GM18517 (cell line): ENCODE measurements at regions not wholly inside any gene's neighbourhood (a gene's known extent, or its start where the extent isn't known, plus 50 kb on each side); places are given as distances from the start of the nearest gene placed in this dataset.
"Not testable (repeated sequence)": the region's sequence is repeated elsewhere in the genome, so short reads cannot be mapped to it uniquely, and the experiment has no call there.

ENCODE experiments used
- ATAC-seq: cut with Tn5 transposase; IDR thresholded peaks from one replicate; pipeline ENCODE4 v1.9.1; 2021; ENCODE audit warnings: mild to moderate bottlenecking, moderate library complexity; ENCODE audit not compliant: unreplicated experiment

DNA sequence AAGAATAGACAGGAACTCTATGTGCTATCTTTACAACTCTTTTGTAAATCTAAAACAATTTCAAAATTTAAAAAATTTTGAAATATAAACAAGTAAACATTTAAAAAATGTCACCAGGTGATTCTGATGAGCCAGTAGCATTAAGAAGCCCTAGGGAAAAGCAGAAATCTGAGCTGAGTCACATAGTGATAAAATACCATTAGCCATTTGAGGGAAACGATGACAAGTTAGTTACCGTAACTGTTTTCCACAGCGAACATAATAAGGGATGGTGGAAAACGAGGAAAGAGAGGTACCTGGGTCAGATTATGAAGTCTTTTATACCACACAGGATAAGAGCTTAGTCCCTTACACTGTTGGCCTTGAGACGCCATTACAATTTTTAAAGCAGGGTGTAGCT, 55.5 kb downstream of the PRR15 start:
- no peak for ATAC-seq

DNA sequence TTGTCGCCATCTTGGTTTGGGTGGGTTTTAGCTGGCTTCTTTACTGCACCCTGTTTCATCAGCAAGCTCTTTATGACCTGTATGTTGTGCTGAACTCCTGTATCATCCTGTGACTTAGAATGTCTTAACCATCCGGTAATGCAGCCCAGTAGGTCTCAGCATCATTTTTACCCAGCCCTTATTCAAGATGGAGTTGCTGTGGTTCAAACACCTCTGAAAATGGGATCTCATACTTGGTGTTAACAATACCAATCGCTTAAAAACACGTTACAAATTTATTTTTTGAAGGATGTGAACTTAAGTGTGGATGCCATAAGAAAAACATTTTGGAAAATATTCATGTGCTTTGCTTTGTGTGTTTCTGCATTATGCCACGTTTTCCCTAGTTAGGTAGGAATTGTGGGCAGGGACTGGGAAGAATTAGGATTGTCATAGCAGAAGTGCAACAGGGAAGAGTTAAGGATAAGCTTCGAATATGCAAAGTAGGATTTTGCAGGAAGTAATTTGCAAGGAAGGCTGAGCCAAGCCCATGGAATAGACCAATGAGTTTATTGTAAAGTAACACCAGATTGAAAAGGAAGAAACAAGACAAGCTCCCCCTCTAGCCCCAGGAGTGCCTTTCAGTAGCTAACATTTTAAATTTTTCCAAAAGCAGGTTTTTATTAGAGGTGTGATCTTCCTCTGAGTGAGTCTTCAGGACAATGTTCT, 56.4 kb downstream of the PRR15 start:
- ATAC-seq = no peak

DNA sequence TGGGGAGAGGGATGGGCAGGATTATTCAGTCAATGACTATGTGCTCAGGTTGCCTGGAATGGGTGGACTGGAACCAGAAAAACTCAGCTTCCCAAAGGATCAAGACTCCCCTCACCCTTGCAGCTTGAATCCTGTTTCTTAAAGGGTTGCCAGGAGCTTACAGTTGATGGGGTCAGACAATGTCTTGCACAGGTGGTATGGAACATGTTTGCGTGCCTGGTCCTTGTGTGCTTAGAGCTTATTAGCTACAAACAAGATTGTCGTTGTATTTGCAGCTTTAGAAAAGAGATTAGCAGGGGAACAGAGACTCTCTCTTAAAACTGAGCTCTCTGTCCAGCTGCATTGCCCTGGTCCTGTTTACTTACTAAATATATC, 56.9 kb downstream of the PRR15 start:
- ATAC-seq = no peak

DNA sequence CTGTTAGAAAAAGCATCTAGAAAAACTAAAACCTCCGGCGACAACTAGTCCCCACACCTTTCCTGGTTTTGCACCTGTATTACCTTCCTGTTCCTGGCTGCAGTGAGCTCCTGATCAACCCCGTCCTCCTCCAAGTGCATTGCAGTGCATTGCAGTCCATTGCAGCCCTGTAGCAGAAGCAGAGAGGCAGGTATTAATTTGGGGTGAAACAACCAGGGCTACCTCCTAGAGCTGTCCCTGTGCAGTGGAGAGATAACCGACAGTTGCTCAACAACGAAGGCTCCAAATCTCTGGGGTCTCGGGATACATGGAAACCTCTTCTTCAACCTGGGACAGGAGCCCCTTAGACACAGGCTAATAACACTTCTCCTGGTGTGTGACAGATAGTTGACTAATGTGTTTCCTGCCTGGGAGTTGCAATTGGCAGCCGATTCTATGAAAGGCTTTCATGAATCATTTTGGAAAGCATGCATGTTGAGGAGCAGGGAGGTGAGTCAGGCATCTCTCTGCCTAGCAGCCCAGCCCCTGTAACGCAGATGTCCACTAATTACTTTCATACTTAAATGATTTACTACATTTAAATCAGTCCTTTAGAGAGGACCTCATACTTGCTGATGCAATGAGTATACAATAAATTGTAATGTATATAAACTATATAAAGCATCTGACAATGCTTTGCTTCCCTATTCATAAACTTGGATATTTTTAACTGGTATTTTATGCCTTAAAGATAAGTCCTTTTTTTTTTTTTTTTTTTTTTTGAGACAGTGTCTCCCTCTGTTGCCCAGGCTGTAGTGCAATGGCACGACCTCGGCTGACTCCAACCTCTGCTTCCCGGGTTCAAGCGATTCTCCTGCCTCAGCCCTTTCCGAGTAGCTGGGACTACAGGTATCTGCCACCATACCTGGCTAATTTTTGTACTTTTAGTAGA, 59.0 kb downstream of the PRR15 start:
- no peak for ATAC-seq

DNA sequence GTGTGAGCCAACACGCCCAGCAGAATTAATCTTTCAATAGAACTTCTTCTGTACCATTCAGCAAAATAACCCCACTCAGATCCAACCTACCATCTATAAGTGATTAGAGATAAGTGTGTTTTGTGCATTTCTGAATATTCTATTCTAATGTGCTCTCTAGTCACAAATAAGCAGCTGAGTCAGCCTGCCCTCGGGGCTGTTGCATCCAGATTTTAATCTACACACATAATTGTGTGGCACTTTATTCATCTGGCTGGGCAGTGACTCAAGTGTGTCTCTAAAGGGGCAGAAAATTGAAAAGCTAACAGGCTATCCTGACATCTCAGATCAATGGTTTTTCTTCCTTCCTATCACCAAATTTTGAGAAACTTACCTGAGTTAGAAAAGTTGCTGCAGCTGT, 60.3 kb downstream of the PRR15 start:
- ATAC-seq = no peak

DNA sequence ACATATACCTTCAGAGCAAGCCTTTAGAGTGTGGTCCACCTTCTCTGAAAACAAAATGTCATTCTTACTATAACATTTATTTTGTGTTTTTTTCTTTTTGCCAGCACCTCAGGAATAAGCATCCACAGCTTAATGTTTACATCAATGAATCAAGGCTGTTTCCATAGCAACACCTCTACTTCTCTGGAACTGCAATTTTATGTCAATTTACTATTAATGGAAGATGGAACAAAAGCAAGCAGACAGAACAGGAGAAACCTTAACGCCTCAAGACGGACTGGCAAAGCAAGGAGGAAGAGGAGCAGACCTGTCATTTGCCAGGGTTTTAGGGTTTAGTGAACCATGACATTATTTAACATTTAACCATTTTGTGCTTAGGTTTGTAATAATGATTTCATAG, 63.1 kb downstream of the PRR15 start:
- ATAC-seq = no peak

DNA sequence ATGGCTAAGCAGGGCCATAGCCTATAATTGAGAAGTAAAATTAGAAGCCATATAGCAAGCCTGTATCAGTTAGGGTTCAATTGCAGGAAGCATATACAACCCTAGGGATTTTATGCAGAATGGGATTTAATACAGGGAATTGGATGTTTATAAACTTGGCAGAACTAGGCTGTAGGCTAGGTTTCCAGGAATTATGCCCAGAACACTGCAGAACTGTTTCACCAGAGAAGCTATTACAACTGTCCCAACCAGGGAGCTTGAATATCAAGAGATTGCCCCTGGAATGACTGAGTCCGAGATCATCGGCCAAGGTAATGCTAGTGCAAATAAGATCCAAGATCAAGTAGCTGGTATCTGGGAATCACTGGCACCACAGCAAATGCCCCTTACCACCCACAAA, 64.0 kb downstream of the PRR15 start:
- ATAC-seq = no peak

DNA sequence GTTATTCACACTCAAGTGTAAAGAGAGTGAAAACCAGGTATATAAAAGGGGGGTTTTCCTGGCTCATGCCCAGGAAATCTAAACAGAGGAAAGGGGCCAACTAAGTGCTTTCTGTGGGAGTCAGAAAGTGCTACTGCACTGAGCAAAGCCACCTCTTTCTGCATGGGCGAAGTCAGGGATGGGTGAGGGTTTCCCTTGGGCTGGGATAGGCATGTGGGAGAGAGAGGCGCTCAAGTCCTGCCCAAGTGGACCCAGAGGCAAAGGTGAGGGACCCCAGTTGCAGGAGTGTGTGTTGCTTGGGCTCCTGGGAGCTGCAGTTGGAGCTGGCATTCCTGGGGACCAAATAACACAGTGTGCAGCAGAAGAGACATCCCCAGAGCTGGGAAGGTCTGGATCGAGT, 65.9 kb downstream of the PRR15 start:
- ATAC-seq = no peak

DNA sequence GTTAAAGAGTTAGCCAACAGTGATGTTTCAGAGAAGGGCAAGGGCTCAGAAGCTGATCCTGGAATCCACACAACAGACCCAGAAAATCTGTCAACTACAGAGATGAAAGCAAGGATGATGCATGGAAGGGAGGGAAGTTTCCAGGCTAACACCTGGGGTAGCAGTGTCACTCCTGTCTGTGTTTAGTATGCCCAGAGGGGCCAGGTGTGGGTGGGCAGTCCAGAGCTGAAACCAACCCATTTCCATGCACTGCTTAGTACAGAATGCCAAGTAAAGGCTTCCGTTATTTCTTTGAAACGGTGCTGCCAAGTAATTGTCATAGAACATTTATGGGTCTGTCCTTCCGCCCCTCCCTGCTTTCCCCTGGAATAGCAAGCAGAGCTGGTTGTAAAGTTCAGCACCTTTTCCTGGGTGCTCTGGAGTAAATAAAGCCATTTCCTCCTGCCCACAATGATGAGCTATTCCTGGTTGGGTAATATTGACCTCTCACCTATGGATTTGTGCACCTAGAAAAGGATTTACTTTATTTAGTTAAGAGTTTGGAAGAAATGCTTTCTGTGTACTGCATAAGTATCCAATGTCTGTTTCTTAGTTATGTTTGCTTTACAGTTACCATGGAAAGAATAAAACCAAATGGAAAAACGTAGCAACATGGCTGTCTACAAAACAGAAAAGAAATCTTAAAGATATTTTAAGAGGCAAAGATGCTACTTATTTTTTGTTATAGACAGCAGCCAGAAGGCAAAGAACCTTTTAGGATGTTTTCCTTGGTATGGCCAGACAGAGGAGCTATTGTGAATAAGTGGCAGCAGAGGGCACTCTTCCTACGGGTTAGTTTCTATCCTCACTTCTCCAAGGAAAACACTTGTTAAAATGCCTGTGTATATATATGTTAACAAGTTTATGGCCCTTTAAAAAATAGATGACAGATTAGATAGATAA, 71.7 kb downstream of the PRR15 start:
- ATAC-seq = not testable (repeated sequence)

DNA sequence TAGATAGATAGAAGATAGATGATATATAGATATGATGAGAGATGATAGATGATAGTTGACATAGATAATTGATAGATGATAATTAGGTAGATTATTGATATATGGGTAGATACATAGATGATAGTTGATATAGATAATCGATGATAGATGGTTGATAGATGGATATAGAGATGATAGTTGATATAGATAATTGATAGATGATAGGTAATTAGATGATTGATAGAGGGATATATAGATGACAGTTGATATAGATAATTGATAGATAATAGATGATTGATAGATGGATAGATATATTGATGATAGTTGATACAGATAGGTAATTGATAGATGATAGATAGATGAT, 72.3 kb downstream of the PRR15 start:
- ATAC-seq = no peak

DNA sequence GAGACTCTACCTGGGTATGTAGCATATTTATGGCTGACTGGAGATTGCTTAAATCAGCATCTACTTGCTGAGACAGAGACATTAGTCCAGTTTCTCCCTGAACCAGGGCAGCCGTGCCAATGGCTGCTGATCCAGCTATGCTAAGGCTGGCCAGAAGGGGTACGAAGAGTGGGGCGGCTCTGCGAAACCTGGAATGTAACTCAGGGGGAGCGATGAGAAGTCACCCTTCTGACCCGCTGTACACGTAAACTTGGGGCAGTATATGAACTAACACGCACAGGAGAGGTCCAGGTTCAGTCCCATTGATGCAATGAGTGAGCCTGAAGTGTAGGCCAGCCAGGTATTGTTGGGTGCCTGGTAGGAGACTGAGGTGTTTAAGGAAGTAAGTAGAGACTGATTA, 73.7 kb downstream of the PRR15 start:
- ATAC-seq = no peak

DNA sequence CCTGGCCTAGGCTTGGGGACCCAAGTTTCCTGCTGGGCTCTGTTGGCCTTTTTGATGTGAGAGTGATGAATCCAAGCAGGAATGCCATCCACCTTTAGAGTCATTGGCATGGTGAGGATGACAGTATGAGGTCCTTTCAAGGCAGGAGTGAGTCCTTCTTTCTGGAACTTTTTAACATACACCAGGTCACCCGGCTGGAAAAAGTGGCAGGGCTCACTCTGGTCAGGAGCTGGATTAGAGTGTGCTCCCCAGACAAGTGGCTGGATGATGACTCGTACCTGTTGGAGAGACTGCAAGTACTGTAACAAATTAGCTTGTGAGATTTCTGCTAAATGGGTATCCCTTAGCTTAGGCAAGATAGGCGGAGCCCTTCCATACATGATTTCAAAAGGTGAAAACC, 75.2 kb downstream of the PRR15 start:
- ATAC-seq = not testable (repeated sequence)

DNA sequence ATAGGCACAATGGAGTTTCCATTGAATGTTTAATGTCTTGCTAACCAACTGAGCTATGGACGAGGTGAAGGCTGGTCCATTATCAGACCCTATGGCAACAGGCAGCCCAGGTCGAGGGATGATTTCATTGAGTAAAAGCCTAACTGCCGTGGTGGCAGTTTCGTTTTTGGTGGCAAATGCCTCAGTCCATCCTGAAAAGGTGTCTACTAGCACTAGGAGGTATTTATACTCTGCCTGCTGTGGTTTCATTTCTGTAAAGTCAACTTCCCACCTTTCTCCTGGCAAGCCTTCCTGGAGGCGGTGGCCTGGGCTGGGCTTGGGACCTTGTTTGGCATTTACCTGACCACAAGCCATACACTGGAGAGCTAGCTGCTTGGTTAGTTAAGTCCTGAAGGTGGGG, 75.8 kb downstream of the PRR15 start:
- no peak for ATAC-seq

DNA sequence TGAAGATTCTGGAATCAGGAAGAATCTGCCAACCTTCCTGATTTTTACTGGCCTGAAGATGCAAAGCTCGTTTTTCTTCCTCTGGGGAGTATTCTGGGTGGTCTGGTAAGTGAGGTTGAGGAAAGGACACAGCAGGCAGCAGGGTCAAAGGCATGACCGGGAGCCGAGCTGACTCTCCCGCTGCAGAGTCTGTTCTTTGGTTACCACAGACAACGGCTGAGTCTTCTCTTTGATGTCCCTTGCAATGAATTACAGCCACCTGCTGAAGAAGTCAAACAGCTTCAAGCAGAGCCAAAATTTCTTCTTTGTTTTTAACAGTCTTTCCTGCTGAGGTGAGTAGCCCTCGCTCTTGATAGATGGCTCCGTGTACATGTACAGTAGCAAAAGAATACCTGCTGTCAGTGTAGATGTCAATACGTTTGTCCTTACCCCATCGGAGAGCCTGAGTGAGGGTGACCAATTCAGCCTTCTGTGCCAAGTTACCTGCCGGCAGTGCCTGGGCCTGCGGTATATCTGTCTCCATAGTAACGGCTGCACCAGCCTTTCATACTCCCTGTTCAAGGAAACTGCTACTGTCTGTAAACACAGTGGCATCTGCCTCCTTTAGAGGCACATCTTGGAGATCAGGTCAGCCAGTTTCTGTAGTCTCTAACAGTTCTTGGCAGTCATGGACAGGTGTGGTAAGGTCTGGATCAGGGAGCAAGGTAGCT, 76.4 kb downstream of the PRR15 start:
- ATAC-seq = no peak

DNA sequence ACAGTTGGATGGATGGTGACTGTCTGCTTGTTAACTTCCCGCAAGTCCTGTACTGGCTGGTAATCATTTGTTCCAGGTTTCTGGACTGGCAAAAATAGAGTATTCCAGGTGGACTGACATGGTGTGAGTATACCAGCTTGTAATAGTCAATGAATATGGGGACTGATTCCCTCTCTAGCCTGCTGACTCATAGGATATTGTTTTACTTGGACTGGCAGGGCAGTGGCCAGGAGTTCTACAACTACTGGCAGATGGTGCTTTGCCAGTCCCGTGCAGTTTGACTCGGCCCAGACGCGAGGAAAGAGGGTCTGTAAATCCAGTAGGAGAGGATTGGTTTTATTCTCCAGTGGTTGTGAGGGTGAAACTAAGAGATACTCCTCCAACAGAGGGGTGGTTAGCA, 78.0 kb downstream of the PRR15 start:
- no peak for ATAC-seq

DNA sequence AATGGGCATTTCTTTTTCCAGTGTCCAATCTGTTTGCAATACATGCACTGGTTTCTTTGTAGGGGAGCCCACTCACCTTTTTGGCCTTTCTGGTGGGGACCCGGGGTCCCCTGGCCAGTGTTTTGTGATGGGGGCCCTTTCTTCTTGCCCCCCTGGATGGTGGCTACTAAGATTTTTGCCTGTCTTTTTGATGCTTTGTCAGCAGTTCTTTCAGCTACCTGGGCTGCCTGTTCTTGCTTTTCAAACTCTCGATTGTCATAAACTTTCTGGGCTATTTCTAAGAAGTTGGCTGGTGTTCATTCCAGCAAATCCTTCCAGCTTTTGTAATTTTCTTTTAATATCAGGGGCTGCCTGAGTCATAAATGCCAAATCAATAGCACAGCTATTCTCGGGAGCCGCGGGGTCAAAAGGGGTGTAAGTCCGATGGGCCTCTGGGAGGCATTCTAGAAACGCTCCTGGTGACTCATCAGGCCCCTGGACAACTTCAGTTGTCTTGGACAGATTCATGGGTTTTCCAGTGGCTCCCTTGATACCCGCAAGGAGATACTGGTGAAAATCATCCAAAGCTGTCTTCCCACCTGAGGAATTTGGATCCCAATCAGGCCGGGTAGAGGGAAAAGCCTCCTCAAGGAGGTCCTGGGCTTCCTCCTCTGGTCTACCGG, 79.0 kb downstream of the PRR15 start:
- ATAC-seq = no peak

DNA sequence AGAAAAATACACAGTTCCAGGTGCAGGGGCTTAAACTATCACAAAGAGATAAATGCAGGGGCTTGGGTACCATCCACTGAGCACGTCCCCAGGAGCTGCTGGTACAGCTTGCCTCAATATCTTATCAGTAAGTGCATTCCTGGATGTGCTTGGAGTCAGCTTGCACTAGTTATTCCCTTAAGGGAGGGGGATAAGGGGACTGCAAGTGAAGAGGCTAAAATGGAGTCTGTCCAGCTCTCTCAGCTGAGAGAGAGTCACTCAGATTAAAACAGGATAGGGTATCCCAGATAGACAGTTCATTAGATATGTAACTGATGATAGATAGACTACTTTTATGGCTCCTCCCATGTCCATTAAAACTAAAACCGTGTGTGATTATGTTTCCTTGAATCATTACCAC, 82.5 kb downstream of the PRR15 start:
- ATAC-seq = not testable (repeated sequence)

DNA sequence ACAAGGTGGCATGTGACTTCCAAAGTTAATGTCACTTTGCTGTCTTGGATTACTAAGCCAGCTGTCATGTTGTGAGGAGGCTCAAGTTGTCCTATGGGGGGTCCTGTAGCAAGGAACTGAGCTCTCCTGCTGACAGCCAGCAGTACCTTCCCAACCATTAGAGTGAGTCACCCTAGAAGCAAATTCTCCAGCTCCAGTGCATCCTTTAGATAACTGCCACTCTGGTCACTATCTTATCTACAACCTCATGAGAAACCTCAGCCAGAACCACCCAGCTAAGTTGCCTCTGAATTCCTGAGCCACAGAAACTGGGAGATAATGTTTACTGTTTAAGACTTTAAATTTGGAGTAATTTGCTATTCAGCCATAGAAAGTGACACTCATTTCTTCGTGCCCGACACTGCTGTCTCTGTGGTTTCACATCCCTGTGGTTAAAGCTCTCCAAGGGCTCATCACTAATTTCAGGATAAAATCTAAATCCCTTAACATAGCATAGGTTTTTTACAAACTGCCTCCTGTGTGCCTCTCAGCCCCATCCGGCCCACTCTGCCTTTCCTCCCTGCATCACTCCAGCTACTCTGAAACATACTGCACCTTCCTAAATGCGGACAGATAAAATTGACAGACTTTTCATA, 83.5 kb downstream of the PRR15 start:
- no peak for ATAC-seq

DNA sequence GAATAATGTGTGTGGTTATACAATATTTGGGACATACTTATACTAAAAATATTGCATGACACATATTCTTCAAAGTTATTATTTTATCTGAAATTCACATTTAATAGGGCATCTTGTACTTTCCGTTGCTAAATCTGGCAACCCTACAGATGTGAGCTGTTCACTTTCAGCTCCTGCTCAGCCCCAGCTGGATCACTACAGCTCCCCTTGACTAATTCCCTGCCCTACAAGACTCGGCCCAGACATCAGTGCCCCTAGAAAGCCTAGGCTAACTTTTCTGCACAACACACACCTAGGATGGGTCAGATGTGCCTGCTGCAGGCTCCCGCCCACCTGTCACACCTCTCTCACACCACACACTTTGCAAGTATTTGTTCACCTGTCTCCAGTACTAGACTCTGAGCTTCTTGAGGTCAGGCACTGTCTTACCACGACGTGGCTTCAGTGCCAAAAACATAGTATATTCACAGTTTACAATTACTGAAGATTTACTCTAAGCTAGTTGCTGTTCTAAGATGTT, 84.1 kb downstream of the PRR15 start:
- ATAC-seq = not testable (repeated sequence)
